GM12873 (cell line): ENCODE measurements at regions not wholly inside any gene's neighbourhood (a gene's known extent, or its start where the extent isn't known, plus 50 kb on each side); places are given as distances from the start of the nearest gene placed in this dataset.

Experiments
- TF ChIP-seq, protein P1 (sequence below): IDR thresholded peaks from 2 replicates; pipeline ENCODE4 v1.5.1; 2012; ENCODE audit warnings: low read depth, mild to moderate bottlenecking, moderate library complexity, low read length, control low read depth; ENCODE audit not compliant: insufficient read depth; ENCODE audit errors: missing control alignments

DNA sequence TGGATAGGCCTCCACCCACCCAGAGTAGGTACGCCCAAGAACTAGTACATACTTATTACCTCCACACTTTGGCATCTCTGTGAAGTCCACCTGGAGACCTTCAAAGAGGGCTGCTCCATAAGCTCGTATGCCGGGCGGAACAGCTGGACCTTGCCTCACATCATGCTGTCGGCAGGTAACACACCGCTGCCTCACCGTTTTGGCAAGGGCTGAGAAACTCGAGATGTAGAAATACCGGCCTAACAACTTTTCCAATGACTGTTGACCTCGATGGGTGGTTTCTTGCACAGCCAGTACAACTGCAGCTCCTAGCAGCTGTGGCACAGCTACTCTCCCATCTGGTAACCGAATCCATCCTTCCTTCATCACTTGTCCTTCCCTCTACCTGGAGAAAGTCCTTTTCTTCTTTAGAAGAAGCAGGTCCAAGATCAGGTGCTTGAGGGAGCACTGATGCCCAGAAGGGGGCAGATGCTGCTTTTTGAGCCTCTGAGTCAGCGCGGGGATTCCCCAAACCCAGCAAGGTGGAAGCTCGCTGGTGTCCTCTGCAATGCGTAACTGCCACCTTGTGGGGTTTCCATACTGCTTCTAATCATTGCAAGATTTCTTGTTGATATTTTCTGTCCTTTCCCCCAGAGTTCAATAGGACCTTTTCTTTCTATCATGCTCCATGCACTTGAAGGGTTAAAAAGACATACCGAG, 301.9 kb upstream of the FRG2C start:
- TF ChIP-seq, protein P1, sequence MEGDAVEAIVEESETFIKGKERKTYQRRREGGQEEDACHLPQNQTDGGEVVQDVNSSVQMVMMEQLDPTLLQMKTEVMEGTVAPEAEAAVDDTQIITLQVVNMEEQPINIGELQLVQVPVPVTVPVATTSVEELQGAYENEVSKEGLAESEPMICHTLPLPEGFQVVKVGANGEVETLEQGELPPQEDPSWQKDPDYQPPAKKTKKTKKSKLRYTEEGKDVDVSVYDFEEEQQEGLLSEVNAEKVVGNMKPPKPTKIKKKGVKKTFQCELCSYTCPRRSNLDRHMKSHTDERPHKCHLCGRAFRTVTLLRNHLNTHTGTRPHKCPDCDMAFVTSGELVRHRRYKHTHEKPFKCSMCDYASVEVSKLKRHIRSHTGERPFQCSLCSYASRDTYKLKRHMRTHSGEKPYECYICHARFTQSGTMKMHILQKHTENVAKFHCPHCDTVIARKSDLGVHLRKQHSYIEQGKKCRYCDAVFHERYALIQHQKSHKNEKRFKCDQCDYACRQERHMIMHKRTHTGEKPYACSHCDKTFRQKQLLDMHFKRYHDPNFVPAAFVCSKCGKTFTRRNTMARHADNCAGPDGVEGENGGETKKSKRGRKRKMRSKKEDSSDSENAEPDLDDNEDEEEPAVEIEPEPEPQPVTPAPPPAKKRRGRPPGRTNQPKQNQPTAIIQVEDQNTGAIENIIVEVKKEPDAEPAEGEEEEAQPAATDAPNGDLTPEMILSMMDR: peak; percentile 34

DNA sequence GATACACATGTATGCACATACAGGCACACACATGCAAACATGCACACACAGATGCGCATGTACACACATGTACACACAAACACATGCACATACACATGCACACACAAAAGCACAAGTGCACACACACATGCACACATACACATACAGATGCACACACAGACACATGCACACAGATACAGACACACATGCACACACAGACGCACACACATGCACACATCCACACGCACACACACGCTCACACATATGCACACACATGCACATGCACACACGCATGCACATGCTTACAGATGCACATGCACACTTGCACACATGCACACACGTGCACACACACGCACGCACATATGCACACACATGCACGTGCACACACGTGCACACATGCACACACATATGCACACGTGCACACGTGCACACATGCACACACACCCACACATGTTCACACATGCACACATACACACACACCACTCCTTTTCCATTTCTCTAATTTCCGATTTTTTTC, 283.8 kb upstream of the FRG2C start:
- TF ChIP-seq, protein P1: no peak

DNA sequence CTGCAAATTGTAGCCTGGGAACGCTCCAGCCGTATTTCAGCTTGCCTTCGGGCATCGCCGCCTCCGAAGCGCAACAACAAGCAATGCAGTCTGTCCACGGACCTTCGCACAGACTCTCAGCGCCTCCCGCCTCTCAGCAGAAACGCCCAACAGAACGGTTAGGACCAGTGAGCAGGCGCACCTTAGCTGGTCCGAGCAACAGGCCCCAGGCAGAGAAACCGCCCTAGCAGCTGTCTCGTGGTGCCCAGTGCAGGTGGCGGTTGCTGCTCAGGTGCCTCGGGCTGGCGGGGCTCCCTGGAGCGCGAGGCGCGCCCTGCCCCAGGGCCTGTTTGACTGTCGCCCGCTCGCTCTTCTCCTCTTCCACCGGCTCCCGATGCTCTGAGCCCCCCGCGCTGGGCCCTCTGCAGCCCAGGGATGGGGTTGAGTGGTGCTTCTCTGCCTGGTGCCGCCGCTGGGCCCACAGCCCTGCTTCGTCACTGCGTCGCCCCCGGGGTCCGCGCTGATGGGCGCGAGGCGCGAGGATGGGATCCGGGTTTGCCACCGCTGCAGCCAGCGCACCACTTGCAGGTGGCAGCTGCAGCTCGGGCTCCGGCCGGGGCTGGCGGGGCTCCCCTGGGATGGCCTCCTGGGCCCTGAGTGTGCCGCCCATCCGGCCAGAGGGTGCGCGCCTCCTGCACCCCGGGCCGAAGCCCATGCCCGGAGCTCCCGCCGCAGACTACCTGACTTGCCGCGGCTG, 268.4 kb upstream of the FRG2C start:
- TF ChIP-seq, protein P1: no peak

DNA sequence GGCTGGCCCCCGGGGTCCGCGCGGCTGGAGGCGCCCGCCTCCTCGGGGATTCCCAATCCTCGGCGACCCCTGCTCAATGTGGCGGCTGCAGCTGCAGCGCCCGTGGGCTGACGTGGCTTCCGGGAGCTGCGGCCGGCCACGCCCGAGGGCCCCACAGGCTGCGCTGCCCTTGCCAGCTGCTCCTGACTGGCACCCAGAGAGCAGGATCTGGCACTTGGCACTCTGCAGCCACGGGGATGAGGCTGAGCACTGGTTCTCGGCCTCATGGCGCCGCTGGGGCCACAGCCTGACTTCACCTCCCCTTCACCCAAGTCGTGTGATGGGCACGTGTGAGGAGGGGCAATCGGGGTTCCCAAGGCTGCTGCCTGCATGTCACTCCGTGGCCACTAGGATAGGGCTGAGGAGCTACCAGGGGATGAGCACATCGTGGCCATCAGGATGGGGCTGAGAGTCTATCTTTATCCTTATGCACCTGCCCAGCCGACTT, 267.8 kb upstream of the FRG2C start:
- TF ChIP-seq, protein P1: no peak

DNA sequence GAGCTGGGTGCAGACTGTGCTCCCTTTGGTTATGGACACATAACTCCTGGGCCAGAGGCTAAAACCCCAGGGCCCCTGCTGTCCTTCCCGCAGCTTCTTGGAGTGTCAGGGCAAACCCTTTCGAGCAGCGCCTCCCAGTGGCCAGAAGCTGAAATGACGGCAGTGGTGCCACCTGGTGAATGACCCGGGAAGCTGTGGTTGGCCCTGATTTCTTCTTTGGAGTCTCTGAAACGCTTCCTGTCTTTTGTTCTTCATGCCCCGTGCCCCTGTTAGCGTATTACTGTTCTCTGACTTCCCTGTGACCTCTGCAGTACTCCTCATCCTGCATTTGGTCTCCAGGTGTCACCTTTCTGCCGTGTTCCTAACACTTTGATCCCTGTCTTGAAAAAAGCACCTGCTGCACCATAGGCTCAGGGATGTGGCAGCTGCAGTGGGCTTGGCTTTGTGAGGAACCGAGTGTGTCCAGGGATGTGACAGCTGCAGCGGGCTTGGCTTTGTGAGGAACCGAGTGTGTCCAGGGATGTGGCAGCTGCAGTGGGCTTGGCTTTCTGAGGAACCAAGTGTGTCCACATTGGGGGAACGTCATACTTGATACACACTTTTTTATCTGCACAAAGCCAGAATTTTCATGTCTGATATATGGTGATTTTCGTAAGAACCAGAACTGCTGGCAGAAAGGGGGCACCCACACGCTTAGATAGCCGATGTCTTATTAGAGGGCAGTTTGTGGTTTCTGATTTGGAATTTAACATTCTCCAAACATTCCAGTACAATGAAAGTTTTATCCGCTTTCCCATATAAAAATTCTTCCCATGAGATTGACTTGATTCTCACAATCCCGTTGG, 241.8 kb upstream of the FRG2C start:
- TF ChIP-seq, protein P1: peak; percentile 50

DNA sequence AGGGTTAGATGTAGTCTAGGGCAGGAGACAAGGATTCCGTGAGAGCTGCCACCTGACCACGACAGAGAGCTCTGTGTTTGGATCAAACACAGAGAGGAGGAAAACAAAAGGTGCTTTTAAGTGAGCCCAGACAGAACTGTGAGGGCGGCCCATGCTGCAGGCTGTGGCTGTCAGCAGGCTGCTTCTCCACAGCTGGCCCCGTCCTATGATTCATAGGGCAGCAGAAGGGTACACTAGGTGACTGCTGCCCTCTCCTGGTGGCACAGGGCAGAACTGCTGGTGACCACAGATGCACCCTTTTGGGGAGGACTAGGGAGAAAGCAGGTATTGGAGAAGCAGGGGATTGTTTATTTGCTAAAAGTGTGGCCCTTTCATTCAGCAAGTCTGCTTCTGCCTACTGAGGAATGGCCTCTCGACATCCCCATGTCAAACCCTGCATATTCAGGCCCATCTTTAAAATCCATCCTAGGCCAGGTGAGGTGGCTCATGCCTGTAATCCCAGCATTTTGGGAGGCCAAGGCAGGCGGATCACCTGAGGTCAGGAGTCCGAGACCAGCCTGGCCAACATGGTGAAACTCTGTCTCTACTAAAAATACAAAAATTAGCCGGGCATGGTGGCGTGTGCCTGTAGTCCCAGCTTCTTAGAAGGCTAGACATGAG, 234.4 kb upstream of the FRG2C start:
- TF ChIP-seq, protein P1: peak; percentile 52
